ENCODE measurements at regions not wholly inside any gene's neighbourhood (a gene's known extent, or its start where the extent isn't known, plus 50 kb on each side); places are given as distances from the start of the nearest gene placed in this dataset.

GRCh38 chr10:69741252-69741651, 60.5 kb upstream of the COL13A1 start:
- no peak for DNase-seq

GRCh38 chr10:69741671-69742355, 59.9 kb upstream of the COL13A1 start:
- no peak for DNase-seq

GRCh38 chr10:69742356-69742695, 59.4 kb upstream of the COL13A1 start:
- no peak for DNase-seq

GRCh38 chr10:69742928-69743602, 58.6 kb upstream of the COL13A1 start:
- peak; percentile 49 for DNase-seq

GRCh38 chr10:69744971-69745370, 56.7 kb upstream of the COL13A1 start:
- DNase-seq: no peak

- DNase-seq: no peak
These were observed 56.0 kb upstream of the COL13A1 start for GRCh38 chr10:69745698-69746097.

GRCh38 chr10:69747179-69747578, 54.5 kb upstream of the COL13A1 start:
- no peak for DNase-seq

- DNase-seq: no peak
These were observed 53.1 kb upstream of the COL13A1 start for GRCh38 chr10:69748621-69749020.

DNA sequence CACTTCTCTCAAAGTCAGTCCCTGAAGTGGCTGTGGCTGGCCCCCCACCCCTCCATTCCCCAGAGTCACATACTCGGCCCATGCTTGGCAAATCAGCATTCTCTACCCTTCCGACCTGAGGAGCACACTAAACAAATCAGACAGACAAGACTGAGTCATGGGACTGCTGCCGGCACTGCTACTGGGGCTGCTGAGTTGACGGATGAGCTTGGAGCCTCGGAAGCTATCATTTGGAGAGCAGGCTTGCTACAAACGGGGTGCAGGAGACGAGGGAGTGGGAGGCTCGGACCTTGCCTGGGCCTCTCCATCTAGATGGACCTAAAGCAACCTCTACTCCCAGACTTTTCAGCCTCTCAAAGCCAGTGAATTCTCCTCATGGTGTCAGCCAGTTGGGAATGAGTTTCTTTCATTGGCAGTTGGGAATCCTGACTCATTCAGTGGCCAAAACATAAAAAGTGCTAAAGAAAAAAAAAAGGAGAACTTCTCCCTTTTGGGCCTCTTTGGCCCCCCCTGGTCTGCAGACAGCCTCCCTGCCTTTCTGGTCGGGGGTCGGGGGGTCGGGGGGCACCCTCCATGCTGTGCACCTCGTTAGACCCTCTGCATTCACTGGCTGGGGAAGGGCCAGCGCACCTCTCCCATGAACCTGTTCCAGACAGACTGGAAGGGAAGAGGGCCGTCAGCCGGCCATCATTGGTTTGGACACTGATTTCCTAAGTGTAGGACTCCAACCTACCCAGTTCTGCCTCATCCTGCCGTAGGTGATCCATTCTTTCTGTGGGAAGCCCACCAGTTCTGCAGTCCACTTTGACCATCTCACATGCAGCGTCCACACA, 52.3 kb upstream of the COL13A1 start:
- DNase-seq: peak; percentile 73

- no peak for DNase-seq
These were observed 51.7 kb upstream of the COL13A1 start for GRCh38 chr10:69750011-69750373.

- no peak for DNase-seq
These were observed 51.0 kb upstream of the COL13A1 start for GRCh38 chr10:69750725-69751124.

GRCh38 chr10:69751214-69751613, 50.5 kb upstream of the COL13A1 start:
- no peak for DNase-seq
